Coronary artery (tissue), 2 donors: ENCODE measurements at regions not wholly inside any gene's neighbourhood (a gene's known extent, or its start where the extent isn't known, plus 50 kb on each side); places are given as distances from the start of the nearest gene placed in this dataset.

Source experiments
- DNase-seq: peaks from one replicate; pipeline ENCODE4 v3.0.0-alpha.2; 2017; ENCODE audit warnings: low spot score
- H3K27ac ChIP-seq, 2 donors: fragments of 200-600 bp; sonication (generic); one replicate each; pipeline ENCODE4 v1.5.1; 2016 to 2019
- H3K4me3 ChIP-seq: fragments of 200-600 bp; sonication (generic); 2 replicates; pipeline ENCODE4 v1.5.1; 2016; ENCODE audit warnings: mild to moderate bottlenecking, moderate library complexity
- TF ChIP-seq, protein P1 (sequence below): fragments of 200-600 bp; sonication (generic); IDR thresholded peaks from one replicate; pipeline ENCODE4 v1.5.1; 2019; ENCODE audit warnings: antibody characterized with exemption

DNA sequence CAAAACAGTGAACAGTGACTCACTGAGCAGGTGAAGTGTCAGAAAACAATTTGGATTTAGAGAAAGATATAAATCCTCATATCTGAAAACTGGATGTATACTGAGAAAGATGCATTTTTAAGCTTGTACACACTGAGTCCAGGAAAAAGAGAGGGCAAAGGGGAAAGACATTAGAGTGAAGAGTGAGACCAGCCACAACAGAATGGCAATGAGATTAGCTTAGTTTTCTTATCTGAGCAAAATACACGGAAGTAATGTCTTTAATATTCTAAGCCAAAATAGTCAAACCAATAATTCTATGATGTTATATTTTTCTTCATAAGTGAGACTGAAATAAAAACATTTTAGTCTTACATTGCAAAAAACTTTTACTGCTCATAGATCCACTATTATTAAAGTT lies 236.0 kb downstream of the SLITRK5 start:
- H3K27ac ChIP-seq = no peak overlapping the region
- TF ChIP-seq, protein P1, sequence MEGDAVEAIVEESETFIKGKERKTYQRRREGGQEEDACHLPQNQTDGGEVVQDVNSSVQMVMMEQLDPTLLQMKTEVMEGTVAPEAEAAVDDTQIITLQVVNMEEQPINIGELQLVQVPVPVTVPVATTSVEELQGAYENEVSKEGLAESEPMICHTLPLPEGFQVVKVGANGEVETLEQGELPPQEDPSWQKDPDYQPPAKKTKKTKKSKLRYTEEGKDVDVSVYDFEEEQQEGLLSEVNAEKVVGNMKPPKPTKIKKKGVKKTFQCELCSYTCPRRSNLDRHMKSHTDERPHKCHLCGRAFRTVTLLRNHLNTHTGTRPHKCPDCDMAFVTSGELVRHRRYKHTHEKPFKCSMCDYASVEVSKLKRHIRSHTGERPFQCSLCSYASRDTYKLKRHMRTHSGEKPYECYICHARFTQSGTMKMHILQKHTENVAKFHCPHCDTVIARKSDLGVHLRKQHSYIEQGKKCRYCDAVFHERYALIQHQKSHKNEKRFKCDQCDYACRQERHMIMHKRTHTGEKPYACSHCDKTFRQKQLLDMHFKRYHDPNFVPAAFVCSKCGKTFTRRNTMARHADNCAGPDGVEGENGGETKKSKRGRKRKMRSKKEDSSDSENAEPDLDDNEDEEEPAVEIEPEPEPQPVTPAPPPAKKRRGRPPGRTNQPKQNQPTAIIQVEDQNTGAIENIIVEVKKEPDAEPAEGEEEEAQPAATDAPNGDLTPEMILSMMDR = no peak
- H3K4me3 ChIP-seq = no peak overlapping the region
- no peak for DNase-seq

DNA sequence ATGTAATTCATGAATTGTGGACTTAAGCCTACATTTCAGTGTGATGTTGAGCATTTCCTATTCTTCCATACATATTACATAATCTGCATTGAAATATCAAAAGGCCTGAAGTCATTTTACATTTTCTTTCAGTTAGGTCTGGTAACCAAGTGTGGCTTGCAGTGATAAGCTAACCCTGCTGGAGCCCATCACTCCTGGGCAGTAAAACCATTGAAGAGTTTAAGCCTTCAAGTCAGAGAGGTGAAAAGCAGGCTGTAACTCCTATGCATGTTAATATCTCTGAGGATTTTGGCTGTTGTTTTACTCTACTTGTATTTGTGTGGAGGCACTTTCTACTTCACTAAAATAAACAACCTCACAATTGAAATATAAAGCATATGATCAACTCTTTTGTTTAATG lies 248.8 kb downstream of the SLITRK5 start:
- no peak for DNase-seq
- TF ChIP-seq, protein P1 = no peak
- no peak overlapping the region for H3K4me3 ChIP-seq
- no peak overlapping the region for H3K27ac ChIP-seq

DNA sequence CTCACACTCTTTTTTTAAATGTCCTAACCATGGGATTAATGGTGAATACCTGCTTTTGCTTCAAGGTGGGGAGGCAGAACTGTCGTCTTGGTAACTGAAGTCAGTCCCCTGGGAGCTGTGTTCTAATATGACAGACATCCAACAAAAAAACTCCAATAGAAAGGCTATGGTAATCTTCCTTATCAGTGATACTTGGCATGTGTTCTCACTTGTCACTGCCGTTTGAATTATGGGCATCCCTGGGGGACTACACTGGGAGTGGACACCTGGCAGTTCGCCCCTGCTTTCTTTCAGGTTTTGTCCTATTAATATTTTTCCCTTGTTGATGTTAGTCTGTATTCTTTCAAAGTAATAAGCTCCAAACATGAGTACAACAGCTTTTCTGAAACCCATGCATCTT lies 252.6 kb downstream of the SLITRK5 start:
- Histone ChIP-seq H3K27ac (no peak overlapping the region), H3K4me3 (no peak overlapping the region)
- TF ChIP-seq, protein P1 = no peak
- no peak for DNase-seq

DNA sequence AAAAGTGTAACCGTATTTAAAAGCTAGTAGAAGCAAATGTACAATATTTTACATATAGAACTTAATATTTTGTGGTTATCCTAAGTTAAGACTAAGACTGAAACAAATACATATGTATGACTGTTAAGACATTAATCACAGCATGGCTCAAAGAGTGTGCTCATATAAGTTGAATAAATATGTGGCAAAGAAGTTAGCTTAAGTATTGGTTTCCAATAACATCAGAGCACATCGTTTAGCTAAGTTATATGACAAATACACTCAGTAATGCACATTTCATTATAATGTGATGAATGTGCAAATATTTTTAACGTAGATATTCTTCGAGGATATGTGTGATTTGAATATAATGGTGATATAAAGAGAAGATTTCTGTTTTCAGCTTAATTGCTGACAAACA lies 253.8 kb downstream of the SLITRK5 start:
- Histone ChIP-seq H3K4me3 (no peak overlapping the region), H3K27ac (no peak overlapping the region)
- no peak for DNase-seq
- TF ChIP-seq, protein P1 = no peak

DNA sequence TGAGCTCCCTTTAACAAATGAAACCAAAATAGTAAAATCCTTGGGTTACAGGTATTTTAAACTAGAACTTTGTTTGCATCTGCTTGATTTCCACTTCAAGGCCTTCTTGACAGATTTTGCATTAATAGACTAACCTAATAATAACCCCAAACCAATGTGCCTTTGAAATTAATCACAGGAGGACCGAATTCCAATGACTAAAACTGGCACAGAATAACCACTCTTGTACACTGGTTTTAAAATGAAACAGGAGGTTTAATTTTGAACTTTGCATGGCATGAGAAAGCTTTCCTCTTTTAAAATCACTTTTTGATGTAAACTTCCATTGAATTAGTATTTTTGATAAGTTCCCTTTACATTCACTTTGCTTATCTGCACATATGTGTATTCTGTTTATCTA lies 269.6 kb downstream of the SLITRK5 start:
- DNase-seq = no peak
- TF ChIP-seq, protein P1 = no peak
- no peak overlapping the region for H3K27ac ChIP-seq
- H3K4me3 ChIP-seq = no peak overlapping the region

DNA sequence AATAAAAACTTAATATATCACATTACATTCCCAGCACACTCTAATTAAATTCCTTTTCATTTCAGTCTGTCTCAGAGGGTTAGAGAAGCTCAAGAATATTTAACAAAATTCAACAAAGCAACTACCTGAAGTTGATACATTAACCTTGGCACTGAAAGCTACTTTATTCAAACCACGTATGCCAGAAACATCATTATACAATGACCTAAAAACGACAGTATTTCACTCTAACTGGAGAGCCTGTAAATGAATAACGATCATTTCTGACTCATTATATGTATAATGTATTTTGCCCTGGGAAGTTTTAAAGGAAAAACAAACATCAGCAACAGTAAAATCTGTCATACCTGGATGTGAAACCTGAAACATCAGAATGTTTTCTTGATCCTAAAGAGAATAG lies 270.1 kb downstream of the SLITRK5 start:
- TF ChIP-seq, protein P1 = no peak
- H3K4me3 ChIP-seq = no peak overlapping the region
- no peak for DNase-seq
- H3K27ac ChIP-seq = no peak overlapping the region

DNA sequence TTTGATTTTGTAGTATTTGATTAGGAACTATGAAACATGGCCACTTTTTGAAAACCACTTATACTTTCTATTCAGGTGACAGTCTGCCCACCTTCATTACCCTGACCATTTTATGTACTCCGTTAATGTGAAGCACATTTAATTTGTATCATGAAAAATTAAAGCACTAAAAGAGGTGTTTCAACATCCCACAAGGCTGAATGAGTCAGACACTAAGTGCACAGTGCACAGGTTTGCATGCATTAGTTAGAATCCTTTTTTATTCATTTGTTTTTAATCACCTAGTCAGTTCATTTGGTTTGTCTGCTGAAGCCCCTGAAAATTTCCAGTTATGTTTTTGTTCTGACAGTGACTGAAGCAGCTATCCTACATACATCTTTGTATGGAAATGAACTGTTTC lies 271.0 kb downstream of the SLITRK5 start:
- DNase-seq = no peak
- TF ChIP-seq, protein P1 = no peak
- no peak overlapping the region for H3K27ac ChIP-seq
- H3K4me3 ChIP-seq = no peak overlapping the region
